ENCODE measurements at regions not wholly inside any gene's neighbourhood (a gene's known extent, or its start where the extent isn't known, plus 50 kb on each side); places are given as distances from the start of the nearest gene placed in this dataset.

- H3K9me3 ChIP-seq, result no peaks in the 10 kb centered on the region
- H3K36me3 ChIP-seq (replicated peaks), result no peaks in the 10 kb centered on the region
- DNase-seq (ENCODE audit: low spot score in 2 of 2), result no peak
- in situ Hi-C loops (cut with MboI; ENCODE audit: low sequenced_read_pairs), result no loop called here
- no peaks in the 10 kb centered on the region for H3K27me3 ChIP-seq (ENCODE audit: low read depth)
- H3K4me3 ChIP-seq, result no peak overlapping the region
- H3K4me1 ChIP-seq, result no peaks in the 10 kb centered on the region
These were observed 495.5 kb downstream of the TAFA4 start for GRCh38 chr3:68436619-68437401.

- H3K4me1 ChIP-seq, result no peaks in the 10 kb centered on the region
- no peaks in the 10 kb centered on the region for H3K36me3 ChIP-seq (replicated peaks)
- H3K9me3 ChIP-seq, result no peaks in the 10 kb centered on the region
- in situ Hi-C loops (cut with MboI; ENCODE audit: low sequenced_read_pairs), result no loop called here
- no peak overlapping the region for H3K4me3 ChIP-seq
- DNase-seq (ENCODE audit: low spot score in 2 of 2), result no peak
- peaks cover 6% of the 10 kb centered on the region; the same call in 1 of the 2 replicates for H3K27me3 ChIP-seq (ENCODE audit: low read depth)
These were observed 503.9 kb downstream of the TAFA4 start for GRCh38 chr3:68428495-68428894.

- Histone ChIP-seq H3K9me3 (no peaks in the 10 kb centered on the region), H3K4me3 (no peak overlapping the region), H3K4me1 (0 out of 2 replicates have a peak, but pooled peaks cover 3% of the 10 kb centered on the region), H3K36me3 (replicated peaks) (no peaks in the 10 kb centered on the region), H3K27me3 (ENCODE audit: low read depth) (peaks cover 6% of the 10 kb centered on the region; the same call in 1 of the 2 replicates)
- in situ Hi-C loops (cut with MboI; ENCODE audit: low sequenced_read_pairs), result no loop called here
- DNase-seq (ENCODE audit: low spot score in 2 of 2), result no peak
These were observed 507.4 kb downstream of the TAFA4 start for GRCh38 chr3:68424796-68425460.

- in situ Hi-C loops (cut with MboI; ENCODE audit: low sequenced_read_pairs), result no loop called here
- Histone ChIP-seq H3K4me1 (no peaks in the 10 kb centered on the region), H3K27me3 (ENCODE audit: low read depth) (no peaks in the 10 kb centered on the region), H3K4me3 (no peak overlapping the region), H3K36me3 (replicated peaks) (no peaks in the 10 kb centered on the region), H3K9me3 (no peaks in the 10 kb centered on the region)
- no peak for DNase-seq (ENCODE audit: low spot score in 2 of 2)
These were observed 523.7 kb downstream of the TAFA4 start for GRCh38 chr3:68408626-68409025.

GRCh38 chr3:68403741-68404140 is 528.6 kb downstream of the TAFA4 start:
- H3K36me3 ChIP-seq (replicated peaks), result no peaks in the 10 kb centered on the region
- no peak overlapping the region for H3K4me3 ChIP-seq
- H3K9me3 ChIP-seq, result no peaks in the 10 kb centered on the region
- H3K4me1 ChIP-seq, result no peaks in the 10 kb centered on the region
- no peaks in the 10 kb centered on the region for H3K27me3 ChIP-seq (ENCODE audit: low read depth)
- DNase-seq (ENCODE audit: low spot score in 2 of 2), result no peak
- in situ Hi-C loops (cut with MboI; ENCODE audit: low sequenced_read_pairs), result no loop called here

GRCh38 chr3:68402235-68402918 is 530.0 kb downstream of the TAFA4 start:
- H3K4me3 ChIP-seq, result no peak overlapping the region
- H3K36me3 ChIP-seq (replicated peaks), result no peaks in the 10 kb centered on the region
- no peaks in the 10 kb centered on the region for H3K27me3 ChIP-seq (ENCODE audit: low read depth)
- H3K4me1 ChIP-seq, result no peaks in the 10 kb centered on the region
- no peak for DNase-seq (ENCODE audit: low spot score in 2 of 2)
- in situ Hi-C loops (cut with MboI; ENCODE audit: low sequenced_read_pairs), result no loop called here
- no peaks in the 10 kb centered on the region for H3K9me3 ChIP-seq

- in situ Hi-C loops (cut with MboI; ENCODE audit: low sequenced_read_pairs), result no loop called here
- no peaks in the 10 kb centered on the region for H3K9me3 ChIP-seq
- H3K4me3 ChIP-seq, result no peak overlapping the region
- no peak for DNase-seq (ENCODE audit: low spot score in 2 of 2)
- no peaks in the 10 kb centered on the region for H3K36me3 ChIP-seq (replicated peaks)
- H3K27me3 ChIP-seq (ENCODE audit: low read depth), result no peaks in the 10 kb centered on the region
- H3K4me1 ChIP-seq, result no peaks in the 10 kb centered on the region
These were observed 553.7 kb downstream of the TAFA4 start for GRCh38 chr3:68378631-68379030.

- Histone ChIP-seq H3K4me3 (no peak overlapping the region), H3K27me3 (ENCODE audit: low read depth) (no peaks in the 10 kb centered on the region), H3K9me3 (no peaks in the 10 kb centered on the region), H3K36me3 (replicated peaks) (no peaks in the 10 kb centered on the region), H3K4me1 (no peaks in the 10 kb centered on the region)
- in situ Hi-C loops (cut with MboI; ENCODE audit: low sequenced_read_pairs), result no loop called here
- DNase-seq (ENCODE audit: low spot score in 2 of 2), result no peak
These were observed 558.6 kb downstream of the TAFA4 start for GRCh38 chr3:68373727-68374126.

- H3K27me3 ChIP-seq (ENCODE audit: low read depth), result no peaks in the 10 kb centered on the region
- no peak for DNase-seq (ENCODE audit: low spot score in 2 of 2)
- in situ Hi-C loops (cut with MboI; ENCODE audit: low sequenced_read_pairs), result no loop called here
These were observed 568.6 kb downstream of the TAFA4 start for GRCh38 chr3:68363796-68364195.

GRCh38 chr3:68360492-68360891 is 571.9 kb downstream of the TAFA4 start:
- H3K4me1 ChIP-seq, result no peaks in the 10 kb centered on the region
- DNase-seq (ENCODE audit: low spot score in 2 of 2), result no peak
- no peaks in the 10 kb centered on the region for H3K36me3 ChIP-seq (replicated peaks)
- in situ Hi-C loops (cut with MboI; ENCODE audit: low sequenced_read_pairs), result no loop called here
- no peaks in the 10 kb centered on the region for H3K27me3 ChIP-seq (ENCODE audit: low read depth)
- no peak overlapping the region for H3K4me3 ChIP-seq
- no peaks in the 10 kb centered on the region for H3K9me3 ChIP-seq

More at GRCh38 chr3:68363796-68364195, 568.6 kb downstream of the TAFA4 start:
- no peaks in the 10 kb centered on the region for H3K36me3 ChIP-seq (replicated peaks)
- no peaks in the 10 kb centered on the region for H3K4me1 ChIP-seq
- H3K9me3 ChIP-seq, result no peaks in the 10 kb centered on the region
- no peak overlapping the region for H3K4me3 ChIP-seq

- no peaks in the 10 kb centered on the region for H3K9me3 ChIP-seq
- H3K36me3 ChIP-seq (replicated peaks), result no peaks in the 10 kb centered on the region
- DNase-seq (ENCODE audit: low spot score in 2 of 2), result no peak
- in situ Hi-C loops (cut with MboI; ENCODE audit: low sequenced_read_pairs), result no loop called here
- H3K27me3 ChIP-seq (ENCODE audit: low read depth), result no peaks in the 10 kb centered on the region
- no peaks in the 10 kb centered on the region for H3K4me1 ChIP-seq
- H3K4me3 ChIP-seq, result no peak overlapping the region
These were observed 586.6 kb downstream of the TAFA4 start for GRCh38 chr3:68345781-68346180.

- DNase-seq (ENCODE audit: low spot score in 2 of 2), result no peak
- in situ Hi-C loops (cut with MboI; ENCODE audit: low sequenced_read_pairs), result no loop called here
These were observed 589.9 kb downstream of the TAFA4 start for GRCh38 chr3:68342426-68342825.

GRCh38 chr3:68336042-68336441 is 596.3 kb downstream of the TAFA4 start:
- no peaks in the 10 kb centered on the region for H3K4me1 ChIP-seq
- no peak for DNase-seq (ENCODE audit: low spot score in 2 of 2)
- H3K9me3 ChIP-seq, result no peaks in the 10 kb centered on the region
- no peaks in the 10 kb centered on the region for H3K27me3 ChIP-seq (ENCODE audit: low read depth)
- H3K36me3 ChIP-seq (replicated peaks), result no peaks in the 10 kb centered on the region
- H3K4me3 ChIP-seq, result no peak overlapping the region
- in situ Hi-C loops (cut with MboI; ENCODE audit: low sequenced_read_pairs), result no loop called here

More at GRCh38 chr3:68342426-68342825, 589.9 kb downstream of the TAFA4 start:
- no peaks in the 10 kb centered on the region for H3K36me3 ChIP-seq (replicated peaks)
- no peaks in the 10 kb centered on the region for H3K4me1 ChIP-seq
- H3K27me3 ChIP-seq (ENCODE audit: low read depth), result no peaks in the 10 kb centered on the region
- H3K4me3 ChIP-seq, result no peak overlapping the region
- no peaks in the 10 kb centered on the region for H3K9me3 ChIP-seq
